Activated gamma-delta T cell treated with Interleukin-2 at 50 U/mL for 16 hours (primary cell): ENCODE measurements at regions not wholly inside any gene's neighbourhood (a gene's known extent, or its start where the extent isn't known, plus 50 kb on each side); places are given as distances from the start of the nearest gene placed in this dataset.

Experiments used
- DNase-seq: peaks from one replicate; pipeline ENCODE4 v3.0.0-alpha.2; 2020

DNA sequence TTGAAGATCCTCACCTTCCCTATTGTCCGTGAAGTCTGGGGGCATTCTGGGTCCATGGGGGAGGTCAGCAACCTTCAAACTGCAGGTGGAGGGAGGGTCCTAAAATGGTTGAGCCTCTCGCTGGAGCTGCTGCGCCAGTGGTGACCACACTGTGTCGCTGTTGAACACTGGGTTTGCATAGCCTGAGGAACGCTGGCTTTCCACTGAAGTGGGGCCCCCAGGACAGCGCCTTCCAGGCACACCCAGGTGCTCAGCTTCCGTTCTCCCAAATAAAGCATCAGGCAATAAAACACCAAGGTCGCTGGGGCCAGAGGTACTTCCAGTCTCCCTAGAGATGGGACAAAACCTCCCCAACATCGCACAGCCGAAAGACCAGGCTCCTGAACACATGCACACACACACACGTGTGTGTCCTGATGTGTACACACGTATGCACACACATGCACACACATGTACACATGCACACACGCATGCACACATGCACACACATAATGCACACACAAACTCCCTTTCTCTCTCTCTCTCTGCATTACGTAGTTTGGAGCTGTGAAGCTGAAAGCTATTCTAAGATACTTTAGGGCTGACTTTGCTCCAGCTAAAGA, 120.6 kb downstream of the IRF8 start:
- no peak for DNase-seq

DNA sequence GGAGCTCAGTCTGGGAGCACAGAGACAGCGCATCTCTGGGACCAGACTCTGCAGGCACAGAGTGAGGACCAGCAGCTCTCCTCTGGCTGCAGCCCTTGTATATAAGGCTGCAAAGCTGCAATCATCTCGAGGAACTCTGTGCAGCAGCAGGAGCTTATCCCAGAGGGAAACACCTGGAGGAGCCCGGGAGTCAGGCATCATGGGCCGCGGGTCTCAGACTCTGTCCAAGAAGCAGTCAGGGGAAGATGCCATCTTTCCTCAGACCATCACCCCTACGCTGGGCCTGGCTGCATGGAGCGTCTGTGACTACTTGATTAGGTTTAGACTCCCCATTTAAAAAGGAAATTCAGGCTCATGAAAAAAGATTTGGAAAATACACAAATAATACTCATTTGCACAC, 122.0 kb downstream of the IRF8 start:
- DNase-seq = no peak

DNA sequence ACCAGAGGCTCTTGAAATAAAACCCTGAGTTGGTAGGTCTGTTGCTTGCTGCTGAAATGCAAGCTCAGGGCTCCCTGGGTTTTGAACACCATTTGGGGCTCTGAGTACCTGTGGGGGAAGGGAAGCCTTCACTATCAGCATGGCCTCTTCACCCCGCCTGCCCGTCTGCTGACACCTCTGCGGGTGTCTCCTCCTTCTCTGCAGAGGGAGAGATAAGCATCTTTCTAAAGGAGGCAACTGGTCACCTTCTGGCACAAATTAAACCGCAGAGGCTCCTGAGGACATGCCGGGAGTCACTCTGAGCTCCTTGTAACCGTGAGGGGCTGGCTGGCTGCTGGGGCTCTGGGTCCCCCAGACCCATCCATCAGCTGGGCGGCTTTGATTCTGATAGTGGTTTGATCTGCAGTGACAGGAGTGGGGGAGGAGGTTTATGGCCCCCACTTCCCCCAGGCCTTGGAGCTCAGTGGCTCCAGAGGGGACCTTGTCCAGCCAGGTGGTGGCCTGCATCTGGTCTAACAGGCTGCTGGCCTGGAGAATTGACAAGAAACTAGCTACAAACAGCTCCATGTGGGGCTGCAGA, 123.5 kb downstream of the IRF8 start:
- no peak for DNase-seq

DNA sequence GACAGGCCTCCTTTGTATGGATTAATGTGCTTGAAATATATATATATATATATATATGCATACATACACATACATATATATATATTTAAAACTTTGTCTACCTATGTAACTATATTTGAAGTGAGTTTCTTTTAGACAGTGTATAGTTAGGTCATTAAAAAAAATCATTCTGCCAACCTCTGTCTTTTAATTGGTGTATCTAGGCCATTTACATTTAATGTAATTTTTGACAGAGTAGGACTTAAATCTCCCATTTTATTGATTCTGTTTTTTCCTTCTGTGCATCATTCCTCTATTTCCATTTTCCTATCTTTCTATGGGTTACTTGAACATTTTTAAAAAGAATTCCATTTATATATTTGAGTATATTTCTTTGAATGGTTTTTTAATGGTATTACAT, 125.2 kb downstream of the IRF8 start:
- no peak for DNase-seq

DNA sequence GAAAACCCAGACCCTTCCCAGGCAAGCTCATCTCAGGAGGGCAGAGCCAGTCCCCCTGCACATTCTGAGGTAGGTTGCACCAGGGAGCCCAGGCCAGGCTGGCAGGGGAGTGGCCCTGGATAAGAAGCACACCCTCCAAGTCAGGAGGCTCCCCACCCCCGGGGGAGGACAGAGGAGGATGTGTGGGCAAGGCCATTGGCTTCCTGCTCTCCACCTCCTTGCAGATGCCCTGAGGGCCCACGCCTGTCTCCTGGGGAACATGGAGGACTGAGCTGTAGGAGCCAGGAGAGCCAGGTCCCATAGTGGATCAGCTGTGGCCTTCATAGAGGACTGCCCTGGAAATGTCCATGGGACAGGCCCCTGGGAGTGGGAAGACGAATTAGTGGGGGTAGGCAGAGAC, 126.7 kb downstream of the IRF8 start:
- DNase-seq = no peak

DNA sequence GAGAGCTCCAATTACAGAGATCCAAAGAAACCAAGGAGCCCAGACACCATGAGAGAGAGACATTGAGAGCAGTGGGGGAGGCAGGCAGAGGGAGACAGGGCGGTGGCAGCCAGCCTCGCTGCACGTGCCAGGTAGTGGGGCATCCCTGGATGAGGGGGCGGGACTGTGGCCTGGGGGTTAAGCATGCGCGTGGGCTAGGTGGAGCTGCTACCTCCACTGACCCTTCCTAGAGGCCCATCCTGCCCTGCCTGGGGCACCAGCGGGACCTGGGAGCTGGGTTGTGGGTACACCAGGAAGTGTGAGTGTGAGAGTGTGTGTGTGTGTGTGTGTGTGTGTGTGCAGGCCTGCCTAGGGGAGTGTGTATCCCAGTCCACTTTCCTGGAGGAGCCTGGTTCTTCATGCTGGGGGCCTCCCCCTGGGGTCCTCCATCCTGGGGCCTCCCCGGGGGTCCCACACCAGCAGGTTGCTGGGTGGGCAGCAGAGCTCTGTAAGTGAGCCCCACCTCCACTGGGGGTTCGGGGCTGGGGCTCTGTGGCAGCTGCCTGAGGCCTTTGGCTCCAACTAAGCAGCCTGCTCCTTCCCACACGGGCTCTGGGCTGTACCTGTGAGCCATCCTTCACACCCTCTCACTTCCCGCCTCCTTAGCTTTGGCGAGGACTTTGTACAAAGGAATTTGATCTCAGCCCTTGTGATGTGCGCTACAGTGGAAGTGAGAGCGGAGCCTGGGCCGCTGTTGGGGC, 127.4 kb downstream of the IRF8 start:
- no peak for DNase-seq

DNA sequence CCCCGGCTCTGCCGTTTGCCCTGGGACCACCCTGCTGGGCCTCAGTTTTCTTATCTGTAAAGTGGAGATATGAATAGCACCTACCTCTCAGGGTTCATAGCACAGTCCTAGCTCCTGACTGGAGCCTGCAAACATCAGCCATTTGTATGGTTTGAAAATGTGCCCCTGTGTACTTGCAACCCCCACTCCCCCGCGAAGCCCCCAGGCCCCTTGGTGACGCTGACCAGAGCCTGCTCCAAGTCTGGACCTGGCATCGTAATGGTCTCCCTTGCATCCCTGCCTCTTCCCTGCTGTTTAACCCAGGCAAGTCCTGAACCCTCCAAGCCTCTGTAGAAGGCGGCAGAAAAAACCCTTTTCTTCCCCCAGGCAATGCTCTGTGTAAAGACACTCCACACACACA, 128.0 kb downstream of the IRF8 start:
- no peak for DNase-seq

DNA sequence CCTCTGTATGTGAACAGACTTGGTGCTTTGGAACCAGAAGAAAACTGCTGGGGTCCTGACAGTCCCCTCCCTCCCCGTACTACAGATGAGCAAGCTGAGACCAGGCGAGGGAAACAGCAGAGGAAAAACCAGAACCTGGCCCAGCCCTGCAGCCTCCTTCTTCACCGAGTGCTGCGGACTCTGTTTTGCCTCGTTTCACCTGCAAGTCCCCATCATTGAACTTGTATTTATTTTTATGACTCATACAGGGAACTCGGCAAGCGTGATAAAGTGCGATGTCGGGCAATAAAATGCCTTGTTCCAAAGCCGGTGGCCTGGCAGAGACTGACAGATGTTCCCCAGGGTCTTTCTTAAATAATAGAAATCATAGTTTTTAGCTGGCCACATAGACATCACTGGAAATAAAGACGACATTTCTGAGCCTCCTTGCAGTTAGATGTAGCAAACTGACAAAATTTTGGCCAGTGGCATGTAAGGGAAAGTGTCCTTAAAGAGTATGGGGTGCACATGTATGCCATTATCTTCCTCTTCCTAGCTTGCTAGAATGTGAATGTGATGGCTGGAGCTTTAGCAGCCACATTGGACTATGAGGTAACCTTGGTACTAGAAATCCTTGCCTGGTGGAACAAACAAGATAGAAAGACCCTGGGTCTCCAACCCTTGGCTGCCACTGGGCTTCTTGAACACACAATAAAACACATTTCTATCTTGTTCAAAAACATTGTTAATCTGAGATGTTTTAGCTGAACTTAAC, 128.6 kb downstream of the IRF8 start:
- no peak for DNase-seq

DNA sequence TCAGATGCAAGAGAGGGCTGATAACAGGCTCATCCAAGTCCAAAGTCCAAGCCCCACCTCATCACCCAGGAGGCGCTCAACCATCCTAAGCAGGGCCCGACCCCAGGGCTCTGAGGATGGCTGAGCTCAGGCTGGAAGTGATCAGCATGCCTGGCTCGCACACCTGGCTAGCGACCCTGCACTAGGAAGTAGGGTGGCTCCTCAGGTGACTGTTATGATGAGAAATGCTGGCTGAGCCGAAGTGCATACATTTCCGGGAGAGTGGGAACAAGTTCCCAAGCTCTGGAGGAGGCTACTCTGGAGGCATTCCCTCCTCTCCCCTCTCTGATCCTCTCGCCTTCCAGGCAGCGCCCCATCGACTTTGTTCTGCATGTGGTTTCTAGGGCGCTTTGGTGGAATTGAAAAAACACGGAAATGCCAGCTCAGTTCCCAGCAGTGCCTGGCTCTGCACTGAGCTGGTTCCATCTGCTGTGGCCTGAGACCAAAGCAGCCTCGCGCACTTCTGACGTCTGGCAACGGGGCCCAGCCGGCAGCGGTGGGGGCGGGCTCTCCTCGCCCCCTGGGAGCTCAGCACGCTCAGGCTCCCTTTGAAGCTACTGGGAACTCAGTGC, 130.3 kb downstream of the IRF8 start:
- DNase-seq = no peak

DNA sequence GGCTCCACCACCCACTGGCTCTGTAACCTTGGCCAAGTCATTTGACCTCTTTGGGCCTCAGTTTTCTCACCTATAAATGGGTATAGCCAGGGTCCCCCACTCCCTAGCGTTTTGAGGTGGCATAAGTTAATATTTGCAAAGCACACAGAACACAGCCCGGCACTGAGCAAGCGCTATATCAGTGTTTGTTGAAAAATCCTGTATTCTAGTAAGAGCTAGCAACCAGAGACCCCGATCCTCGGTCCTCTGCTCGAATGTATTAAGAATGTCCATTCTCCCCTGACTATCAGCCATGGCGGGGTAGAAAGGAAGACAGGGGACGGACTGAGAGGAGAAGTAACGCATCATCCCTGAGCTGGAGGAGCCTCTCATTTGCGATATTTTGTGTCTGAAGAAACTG, 131.2 kb downstream of the IRF8 start:
- no peak for DNase-seq

DNA sequence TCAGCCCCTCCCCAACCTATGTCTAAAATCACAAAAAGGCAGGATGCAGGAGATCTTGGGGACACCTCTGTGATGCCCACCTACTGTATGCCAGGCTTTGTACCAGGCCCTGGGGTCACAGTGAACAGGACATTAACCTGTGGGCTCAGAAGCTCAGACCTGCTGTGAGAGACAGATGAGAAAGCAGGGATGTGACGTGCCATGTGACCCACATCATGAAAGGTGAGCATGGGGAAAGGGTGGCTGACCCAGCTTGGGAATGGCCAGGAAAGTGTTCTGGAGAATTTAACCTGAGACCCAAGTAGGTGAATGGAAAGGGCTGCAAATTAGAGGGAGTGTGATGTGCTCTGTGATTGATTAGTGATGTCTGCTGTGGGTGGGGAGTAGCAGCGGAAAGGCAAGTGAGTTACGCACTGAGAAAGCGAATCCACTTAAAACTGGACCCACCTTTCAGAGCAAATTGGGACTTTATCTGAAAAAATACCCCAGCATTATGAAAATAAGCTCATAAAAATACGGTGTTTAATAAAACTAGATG, 132.2 kb downstream of the IRF8 start:
- no peak for DNase-seq

DNA sequence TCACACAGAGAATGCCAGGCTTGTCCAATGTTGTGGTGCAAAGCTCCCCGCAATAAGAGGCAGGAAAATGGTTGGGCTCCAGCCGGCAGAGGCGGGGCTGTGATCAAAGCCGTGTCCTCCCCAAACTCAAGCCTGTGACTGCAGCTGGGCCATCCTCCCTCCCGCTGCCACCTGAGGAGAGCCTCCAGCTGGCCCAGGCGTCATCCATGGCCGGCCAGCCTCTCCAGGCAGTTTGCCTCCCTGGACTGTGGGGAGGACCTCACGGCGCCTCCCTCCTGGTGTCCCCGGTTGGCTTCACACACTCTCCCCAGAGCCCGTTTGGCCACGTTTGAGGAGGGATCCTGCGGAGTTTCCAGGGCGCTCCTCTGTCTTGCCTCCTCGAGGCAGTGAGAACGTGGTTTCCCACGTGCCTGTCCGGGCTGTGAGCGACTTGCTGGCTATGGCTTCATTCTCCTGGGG, 134.1 kb downstream of the IRF8 start:
- DNase-seq = no peak

DNA sequence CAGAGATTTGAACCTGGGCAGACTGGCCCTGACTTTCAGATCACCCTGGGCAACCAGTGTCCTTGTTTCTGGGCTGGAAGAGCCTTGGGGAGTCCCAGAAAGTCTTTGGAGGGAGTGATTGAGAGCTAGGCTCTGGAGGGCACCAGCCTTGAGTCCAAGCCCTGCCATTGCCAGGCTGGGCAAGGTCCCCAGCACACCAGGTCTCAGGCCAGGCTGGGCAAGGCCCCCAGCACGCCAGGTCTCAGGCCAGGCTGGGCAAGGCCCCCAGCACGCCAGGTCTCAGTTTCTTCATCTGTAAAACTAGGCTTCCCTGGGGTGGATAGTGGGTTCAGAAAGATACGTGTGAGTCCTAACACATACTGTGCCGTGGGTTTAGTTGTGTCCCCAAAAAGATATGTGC, 135.0 kb downstream of the IRF8 start:
- DNase-seq = no peak

DNA sequence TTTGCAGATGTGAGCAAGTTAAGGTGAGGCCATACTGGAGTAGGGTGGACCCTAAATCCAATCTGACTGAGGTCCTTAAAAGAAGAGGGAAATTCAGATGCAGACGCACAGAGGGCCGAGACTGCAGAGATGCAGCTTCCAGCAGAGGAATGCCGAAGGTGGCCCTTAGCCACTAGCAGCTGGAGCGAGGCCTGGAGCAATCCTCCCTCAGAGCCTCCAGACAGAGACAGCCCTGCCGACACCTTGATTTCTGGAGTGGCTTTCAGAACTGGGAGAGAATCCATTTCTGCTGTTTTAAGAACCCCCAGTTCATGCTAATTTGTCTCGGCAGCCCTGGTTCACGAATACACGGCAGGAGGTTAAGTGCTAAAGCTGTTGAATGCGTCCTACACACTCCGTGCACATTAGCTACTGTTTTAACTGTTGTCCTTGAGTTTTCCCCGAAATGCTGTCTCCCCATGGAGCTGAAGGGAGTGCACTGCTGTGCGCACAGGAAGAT, 135.5 kb downstream of the IRF8 start:
- DNase-seq = no peak

DNA sequence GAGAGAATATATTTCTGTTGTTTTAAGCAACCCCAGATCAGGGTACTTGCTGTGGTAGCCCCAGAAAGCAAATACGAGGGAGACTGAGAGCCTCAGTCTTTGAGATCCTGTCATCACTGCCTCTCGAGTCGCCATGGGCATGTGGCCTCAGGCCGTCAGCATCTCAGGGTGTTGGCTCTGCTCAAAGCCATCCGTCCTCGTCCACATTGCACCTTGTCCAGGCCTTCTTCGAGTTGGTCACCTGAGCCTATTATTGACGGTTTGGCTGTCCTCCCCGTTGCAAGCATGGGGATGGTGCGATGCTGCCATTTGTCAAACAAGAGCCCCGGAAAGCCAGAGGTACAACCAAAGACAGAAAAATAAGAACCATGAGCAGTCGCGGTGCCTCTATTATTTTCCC, 136.9 kb downstream of the IRF8 start:
- DNase-seq = no peak

DNA sequence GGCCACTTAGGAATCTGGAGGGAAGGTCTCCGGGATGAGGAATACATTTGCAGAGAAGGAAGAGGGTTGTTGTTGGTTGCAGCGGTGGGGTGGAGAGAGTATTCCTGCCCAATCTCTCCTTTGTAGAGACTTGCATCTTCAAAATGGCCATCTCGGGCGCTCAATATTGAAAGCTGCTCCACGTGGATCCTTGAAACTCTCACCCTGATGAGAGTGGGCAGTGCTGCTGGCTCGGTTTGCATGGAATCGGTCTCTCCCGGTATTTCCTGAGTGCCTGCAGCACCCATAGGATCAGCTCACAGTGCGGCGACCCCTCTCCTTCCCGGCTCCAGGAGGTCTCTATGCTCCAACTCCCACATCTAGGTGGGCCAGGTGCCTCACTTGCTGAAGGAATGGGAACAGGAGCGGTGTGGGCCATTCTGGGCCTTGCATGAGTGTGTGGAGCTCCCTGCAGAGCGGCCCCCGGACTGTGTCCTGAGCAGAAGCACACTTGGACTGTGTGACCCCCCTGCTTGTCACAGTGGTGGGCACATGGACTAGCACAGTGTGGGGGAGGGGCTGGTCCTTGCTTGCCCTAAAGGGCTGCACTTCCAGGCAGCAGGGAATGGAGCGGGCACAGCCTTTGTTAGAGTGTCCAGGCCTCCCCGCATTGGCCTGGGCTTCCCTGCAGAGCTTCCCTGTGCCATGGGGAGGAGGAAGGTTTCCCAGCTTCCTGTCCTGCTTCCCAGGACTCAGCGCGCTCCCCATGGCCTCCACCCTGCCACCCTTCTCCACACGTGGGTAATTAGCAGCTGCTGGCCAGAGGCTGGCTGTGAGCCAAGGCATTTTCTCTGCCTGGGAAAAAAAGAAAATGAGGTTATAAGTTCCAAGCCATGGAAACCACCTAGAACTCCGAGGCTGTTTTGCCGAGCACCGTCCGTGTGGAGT, 139.3 kb downstream of the IRF8 start:
- DNase-seq = no peak

DNA sequence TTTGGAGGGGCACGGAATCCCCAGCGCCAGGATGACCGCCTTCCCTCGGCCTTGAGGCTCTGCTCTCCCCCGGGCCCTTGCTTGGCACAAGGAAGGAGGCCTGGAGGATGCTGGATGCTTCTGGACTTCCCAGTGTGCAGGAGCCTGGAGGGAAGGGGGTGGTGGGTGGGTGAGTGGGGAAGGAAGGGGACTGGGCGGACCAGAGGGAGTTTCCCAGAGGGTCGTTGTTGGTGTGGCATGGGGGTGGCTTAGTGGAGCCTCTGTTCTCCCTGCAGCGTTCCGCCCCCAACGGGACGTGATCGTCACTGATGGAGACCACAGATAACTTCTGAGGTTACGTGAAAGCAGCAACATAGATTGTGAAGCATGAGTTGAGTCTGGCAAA, 140.0 kb downstream of the IRF8 start:
- no peak for DNase-seq

DNA sequence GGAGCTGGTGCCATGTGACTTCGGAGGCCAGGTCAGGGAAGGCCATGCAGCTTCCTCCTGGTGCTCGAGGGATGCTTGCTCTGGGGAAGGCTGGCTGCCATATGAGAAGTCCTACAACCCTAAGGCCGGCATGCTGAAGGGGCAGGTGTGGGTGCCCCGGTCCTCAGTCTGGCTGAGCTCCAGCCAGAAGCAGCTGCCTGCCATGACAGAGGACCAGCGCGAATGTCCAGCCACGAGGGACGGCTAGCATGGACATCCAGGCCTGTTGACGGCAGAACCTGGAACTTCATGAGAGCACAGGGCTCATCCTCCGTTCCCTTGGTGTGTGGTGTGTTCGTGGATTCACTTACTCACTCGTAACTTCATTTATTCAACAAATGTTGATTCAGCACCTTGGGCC, 140.6 kb downstream of the IRF8 start:
- DNase-seq = no peak

DNA sequence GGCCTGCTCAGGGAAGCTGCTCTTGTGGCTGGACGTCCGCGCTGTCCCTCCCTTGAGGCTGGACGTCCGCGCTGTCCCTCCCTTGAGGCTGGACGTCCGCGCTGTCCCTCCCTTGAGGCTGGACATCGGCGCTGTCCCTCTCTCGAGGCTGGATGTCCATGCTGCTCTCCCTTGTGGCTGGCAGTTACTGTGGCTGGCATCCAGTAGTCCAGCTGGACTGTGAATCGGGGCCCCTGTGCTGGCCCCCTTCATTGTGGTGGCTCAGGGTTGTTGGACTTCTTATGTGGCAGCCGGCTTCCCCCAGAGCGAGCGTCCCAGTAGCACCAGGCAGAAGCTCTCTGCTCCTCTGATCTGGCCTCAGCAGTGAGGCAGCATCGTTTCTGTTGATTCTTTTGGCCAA, 141.5 kb downstream of the IRF8 start:
- no peak for DNase-seq

DNA sequence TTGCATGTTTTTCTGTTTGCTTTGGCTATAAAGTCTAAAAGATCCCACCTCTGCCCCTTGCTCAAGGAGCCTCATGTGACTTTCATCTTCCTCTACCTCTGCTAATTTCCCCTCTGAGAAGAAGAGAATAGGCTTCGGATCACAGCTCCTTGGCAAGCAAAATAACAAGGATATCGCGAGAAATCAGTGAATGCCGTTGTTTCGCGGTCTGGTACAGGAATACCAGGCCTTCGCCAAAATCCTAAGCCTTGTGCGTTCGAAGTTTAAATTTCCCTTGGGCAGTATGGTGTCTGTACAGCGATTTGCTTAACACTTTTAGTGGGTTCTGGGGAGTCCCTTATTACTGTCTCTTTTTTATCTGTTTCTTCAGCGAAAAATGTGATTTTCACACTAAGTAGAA, 142.3 kb downstream of the IRF8 start:
- no peak for DNase-seq

DNA sequence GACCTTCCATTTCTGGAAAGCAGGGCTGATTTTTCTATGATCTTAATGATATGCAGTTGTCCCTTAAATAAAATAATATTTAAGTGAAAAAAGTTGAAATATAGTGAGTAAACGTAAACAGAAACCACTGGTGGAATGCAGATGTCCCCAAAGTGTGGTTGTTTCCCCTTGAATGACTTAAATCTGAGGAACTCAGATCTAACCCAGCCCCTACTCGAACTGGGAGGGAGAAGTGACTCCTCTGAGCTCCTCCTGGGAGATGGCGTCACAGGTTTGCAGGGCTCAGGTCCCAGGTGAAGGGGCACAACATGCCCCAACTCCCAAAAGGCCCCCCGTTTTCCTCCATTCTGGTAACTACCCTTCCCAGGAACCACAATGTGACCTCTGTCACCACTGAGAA, 142.8 kb downstream of the IRF8 start:
- DNase-seq = no peak

DNA sequence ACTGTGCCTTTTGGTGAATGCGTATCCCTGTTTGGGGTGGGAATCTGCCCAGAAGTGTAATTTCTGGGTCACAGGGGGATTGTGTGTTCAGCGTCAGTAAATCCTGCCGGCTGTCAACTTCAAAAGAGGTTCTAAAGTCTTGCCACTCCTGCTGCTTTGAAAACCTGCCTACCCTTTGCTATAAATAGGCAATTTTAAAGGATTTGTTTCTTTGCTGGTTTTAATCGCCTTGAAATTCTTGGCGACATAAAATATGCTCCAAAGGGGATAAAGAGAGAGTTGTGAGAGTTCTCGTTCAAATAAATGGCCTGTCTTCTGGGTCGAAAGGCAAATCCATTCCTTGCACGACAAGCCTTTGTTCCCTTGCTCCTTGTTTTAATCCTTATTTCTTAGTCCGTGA, 143.4 kb downstream of the IRF8 start:
- DNase-seq = no peak
